PC-3 (cell line): ENCODE measurements at regions not wholly inside any gene's neighbourhood (a gene's known extent, or its start where the extent isn't known, plus 50 kb on each side); places are given as distances from the start of the nearest gene placed in this dataset.
A peak's percentile ranks its signal among the peaks of the same experiment; 100 is the strongest.

Source experiments
- ATAC-seq: fragments of 200-7000 bp; cut with Tn5 transposase; 2 replicates; pipeline ENCODE4 v1.9.1; 2020; ENCODE audit warnings: mild to moderate bottlenecking, moderate library complexity
- BruUV-seq: library from RNA; stranded (reverse); fragments of 400-500 nt; replicated peaks from 2 replicates; lab custom pipeline; 2021; lab: Mats Ljungman, UMichigan
- CTCF ChIA-PET: fragments of 300-600 bp; sonication (Branson Sonifier 250); formaldehyde crosslinking; loops from one replicate; lab custom pipeline; 2022; ENCODE audit warnings: antibody characterized with exemption; lab: Charles Lee
- POLR2A ChIA-PET: fragments of 300-600 bp; sonication (Branson Sonifier 250); formaldehyde crosslinking; loops from one replicate; lab custom pipeline; 2022; ENCODE audit warnings: antibody characterized with exemption; ENCODE audit not compliant: unreplicated experiment; lab: Charles Lee
- DNase-seq: peaks from one replicate; pipeline ENCODE4 v3.0.0-alpha.2; 2015
- H2AFZ ChIP-seq: fragments of 300-600 bp; sonication (generic); 2 replicates; pipeline ENCODE4 v1.6.0; 2016; ENCODE audit warnings: antibody characterized with exemption, low read length
- H3F3A ChIP-seq: fragments of 300-600 bp; sonication (generic); one replicate; pipeline ENCODE4 v1.6.0; 2017; ENCODE audit warnings: antibody characterized with exemption, low read length, control low read depth, mild to moderate bottlenecking; ENCODE audit not compliant: unreplicated experiment
- H3K27ac ChIP-seq: fragments of 300-600 bp; sonication (generic); 2 replicates; pipeline ENCODE4 v1.5.1; 2016; ENCODE audit warnings: mild to moderate bottlenecking, low read length
- H3K27me3 ChIP-seq: fragments of 300-600 bp; sonication (generic); 2 replicates; pipeline ENCODE4 v1.6.1; 2016; ENCODE audit warnings: low read length, mixed read lengths
- H3K36me3 ChIP-seq: fragments of 300-600 bp; sonication (generic); 2 replicates; pipeline ENCODE4 v1.6.1; 2016; ENCODE audit warnings: low read depth, mixed run types, low read length, mixed read lengths
- H3K4me1 ChIP-seq: fragments of 300-600 bp; sonication (generic); 2 replicates; pipeline ENCODE4 v1.5.1; 2016; ENCODE audit warnings: low read length; ENCODE audit not compliant: insufficient read depth
- H3K4me2 ChIP-seq: fragments of 300-600 bp; sonication (generic); 2 replicates; pipeline ENCODE4 v1.6.0; 2016; ENCODE audit warnings: low read length
- H3K4me3 ChIP-seq: fragments of 300-600 bp; sonication (generic); 2 replicates; pipeline ENCODE4 v1.5.1; 2016; ENCODE audit warnings: mild to moderate bottlenecking, low read length, mixed read lengths
- H3K79me2 ChIP-seq: fragments of 300-600 bp; sonication (generic); 2 replicates; pipeline ENCODE4 v1.6.1; 2017; ENCODE audit warnings: low read length, mixed read lengths
- H3K9ac ChIP-seq: fragments of 300-600 bp; sonication (generic); 2 replicates; pipeline ENCODE4 v1.6.0; 2016; ENCODE audit warnings: mild to moderate bottlenecking, low read length
- H3K9me2 ChIP-seq: fragments of 300-600 bp; sonication (generic); replicated peaks from 2 replicates; pipeline ENCODE4 v1.6.1; 2016; ENCODE audit warnings: mixed run types, low read length, mixed read lengths
- H3K9me3 ChIP-seq: fragments of 300-600 bp; sonication (generic); 2 replicates; pipeline ENCODE4 v1.6.1; 2016; ENCODE audit warnings: low read length, mixed read lengths
- H4K20me1 ChIP-seq: fragments of 300-600 bp; sonication (generic); 2 replicates; pipeline ENCODE4 v1.6.1; 2016; ENCODE audit warnings: low read length, mixed read lengths
- EZH2 ChIP-seq: fragments of 300-600 bp; sonication (generic); IDR thresholded peaks from one replicate; pipeline ENCODE4 v1.6.1; 2017; ENCODE audit warnings: antibody characterized with exemption, mild to moderate bottlenecking, low read length; ENCODE audit not compliant: unreplicated experiment
- EZH2phosphoT487 ChIP-seq: fragments of 300-600 bp; sonication (generic); IDR thresholded peaks from 2 replicates; pipeline ENCODE4 v1.6.1; 2018; ENCODE audit warnings: mild to moderate bottlenecking, antibody characterized with exemption, low read length, borderline replicate concordance
- intact Hi-C: fragments of 100-400 bp; cut with micrococcal nuclease; formaldehyde crosslinking; loops from 2 replicates; pipeline ENCODE4 v1.9.0; 2023
- TF ChIP-seq, protein P1 (sequence below): fragments of 300-600 bp; sonication (generic); conservative IDR thresholded peaks from 2 replicates; pipeline ENCODE4 v1.5.1; 2017; ENCODE audit warnings: antibody characterized with exemption, low read depth, mild to moderate bottlenecking, low read length

DNA sequence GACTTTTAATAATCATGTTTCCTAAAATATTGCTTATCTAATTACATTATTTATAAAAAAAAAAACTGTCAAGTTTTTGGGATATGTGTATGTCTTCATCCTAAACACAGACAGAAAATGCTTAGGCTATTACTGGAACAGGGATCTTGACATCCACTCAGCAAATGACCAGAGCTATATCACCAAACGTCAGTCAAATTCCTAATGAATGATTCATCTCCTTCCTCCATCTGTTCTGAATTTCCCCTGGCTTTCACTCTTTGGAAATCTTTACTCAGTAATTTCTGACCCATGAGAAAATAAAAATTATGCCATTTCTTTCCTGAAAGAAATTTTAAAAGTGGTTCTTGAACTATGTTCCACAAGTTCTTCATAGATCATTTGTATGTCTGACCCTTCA, 552.4 kb upstream of the KCND2 start:
- Histone ChIP-seq H3K9me3 (no peaks in the 10 kb centered on the region), H2AFZ (no peak overlapping the region), H3K9ac (peak overlapping the region; percentile 15; the same call in 1 of the 2 replicates), H4K20me1 (no peaks in the 10 kb centered on the region), H3K4me2 (peak overlapping the region; percentile 38; the same call in 1 of the 2 replicates), H3K4me3 (no peak overlapping the region), H3F3A (no peaks in the 10 kb centered on the region), H3K27ac (peak overlapping the region; percentile 33; the same call in 1 of the 2 replicates), H3K36me3 (no peaks in the 10 kb centered on the region), H3K79me2 (no peaks in the 10 kb centered on the region), H3K4me1 (peaks cover 15% of the 10 kb centered on the region; the same call in 1 of the 2 replicates), H3K27me3 (no peaks in the 10 kb centered on the region), H3K9me2 (no peaks in the 10 kb centered on the region)
- intact Hi-C loops = no loop called here
- ATAC-seq (peak; percentile 92), DNase-seq (peak; percentile 71)
- ChIA-PET CTCF (no interaction called here), POLR2A (no interaction called here)
- no TSS peak for BruUV-seq
- TF ChIP-seq, protein P1, sequence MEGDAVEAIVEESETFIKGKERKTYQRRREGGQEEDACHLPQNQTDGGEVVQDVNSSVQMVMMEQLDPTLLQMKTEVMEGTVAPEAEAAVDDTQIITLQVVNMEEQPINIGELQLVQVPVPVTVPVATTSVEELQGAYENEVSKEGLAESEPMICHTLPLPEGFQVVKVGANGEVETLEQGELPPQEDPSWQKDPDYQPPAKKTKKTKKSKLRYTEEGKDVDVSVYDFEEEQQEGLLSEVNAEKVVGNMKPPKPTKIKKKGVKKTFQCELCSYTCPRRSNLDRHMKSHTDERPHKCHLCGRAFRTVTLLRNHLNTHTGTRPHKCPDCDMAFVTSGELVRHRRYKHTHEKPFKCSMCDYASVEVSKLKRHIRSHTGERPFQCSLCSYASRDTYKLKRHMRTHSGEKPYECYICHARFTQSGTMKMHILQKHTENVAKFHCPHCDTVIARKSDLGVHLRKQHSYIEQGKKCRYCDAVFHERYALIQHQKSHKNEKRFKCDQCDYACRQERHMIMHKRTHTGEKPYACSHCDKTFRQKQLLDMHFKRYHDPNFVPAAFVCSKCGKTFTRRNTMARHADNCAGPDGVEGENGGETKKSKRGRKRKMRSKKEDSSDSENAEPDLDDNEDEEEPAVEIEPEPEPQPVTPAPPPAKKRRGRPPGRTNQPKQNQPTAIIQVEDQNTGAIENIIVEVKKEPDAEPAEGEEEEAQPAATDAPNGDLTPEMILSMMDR = no peak
- TF ChIP-seq EZH2phosphoT487 = no peak
- no peak for TF ChIP-seq EZH2

DNA sequence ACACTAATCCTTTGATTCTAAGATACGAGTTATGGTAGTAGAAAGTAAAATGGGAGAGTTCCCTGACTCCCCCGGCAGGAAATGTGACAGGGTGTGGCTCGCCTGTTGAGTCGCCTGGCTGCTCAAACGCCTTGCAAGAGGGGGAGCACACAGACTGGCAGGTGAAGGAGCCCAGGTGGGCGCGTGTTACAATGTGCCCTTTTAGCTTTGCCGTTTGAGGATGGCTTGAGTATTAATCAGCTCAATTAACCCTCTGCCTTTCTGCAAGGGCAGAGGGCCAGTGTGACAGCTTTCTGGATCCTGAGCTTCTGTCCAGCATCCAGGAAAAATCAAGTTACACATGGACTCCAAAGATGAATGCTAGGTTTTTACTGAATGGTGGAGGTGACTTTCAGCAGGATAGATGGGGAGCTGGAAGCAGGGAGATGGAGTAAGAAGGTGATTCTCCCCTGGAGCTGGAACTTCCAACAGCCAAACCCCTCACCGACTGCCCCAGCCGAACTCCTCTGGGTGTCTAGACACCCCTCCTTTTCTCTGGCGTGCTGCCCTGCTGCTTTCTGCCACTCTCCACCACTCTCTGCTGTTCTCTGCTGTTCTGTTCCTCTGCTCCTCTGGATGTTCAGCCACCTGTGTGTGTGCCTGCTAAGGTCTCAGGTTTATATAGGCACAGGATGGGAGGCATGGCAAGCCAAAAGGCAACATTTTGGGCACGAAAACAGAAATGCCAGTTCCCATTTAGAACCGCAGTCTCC, 548.8 kb upstream of the KCND2 start:
- H3K9me2 ChIP-seq = no peaks in the 10 kb centered on the region
- no peak for TF ChIP-seq EZH2
- TF ChIP-seq EZH2phosphoT487 = no peak
- TF ChIP-seq, protein P1 = no peak
- H3K4me3 ChIP-seq = no peak overlapping the region
- H3K79me2 ChIP-seq = no peaks in the 10 kb centered on the region
- H3K4me2 ChIP-seq = no peak overlapping the region
- H3K4me1 ChIP-seq = peaks cover 12% of the 10 kb centered on the region; the same call in 1 of the 2 replicates
- POLR2A ChIA-PET = no interaction called here
- H2AFZ ChIP-seq = no peak overlapping the region
- H3F3A ChIP-seq = no peaks in the 10 kb centered on the region
- no peak overlapping the region for H3K27ac ChIP-seq
- H4K20me1 ChIP-seq = no peaks in the 10 kb centered on the region
- DNase-seq (no peak), ATAC-seq (no peak)
- no peaks in the 10 kb centered on the region for H3K27me3 ChIP-seq
- CTCF ChIA-PET = no interaction called here
- intact Hi-C loops = no loop called here
- H3K9me3 ChIP-seq = no peaks in the 10 kb centered on the region
- no peak overlapping the region for H3K9ac ChIP-seq
- no TSS peak for BruUV-seq
- H3K36me3 ChIP-seq = no peaks in the 10 kb centered on the region

DNA sequence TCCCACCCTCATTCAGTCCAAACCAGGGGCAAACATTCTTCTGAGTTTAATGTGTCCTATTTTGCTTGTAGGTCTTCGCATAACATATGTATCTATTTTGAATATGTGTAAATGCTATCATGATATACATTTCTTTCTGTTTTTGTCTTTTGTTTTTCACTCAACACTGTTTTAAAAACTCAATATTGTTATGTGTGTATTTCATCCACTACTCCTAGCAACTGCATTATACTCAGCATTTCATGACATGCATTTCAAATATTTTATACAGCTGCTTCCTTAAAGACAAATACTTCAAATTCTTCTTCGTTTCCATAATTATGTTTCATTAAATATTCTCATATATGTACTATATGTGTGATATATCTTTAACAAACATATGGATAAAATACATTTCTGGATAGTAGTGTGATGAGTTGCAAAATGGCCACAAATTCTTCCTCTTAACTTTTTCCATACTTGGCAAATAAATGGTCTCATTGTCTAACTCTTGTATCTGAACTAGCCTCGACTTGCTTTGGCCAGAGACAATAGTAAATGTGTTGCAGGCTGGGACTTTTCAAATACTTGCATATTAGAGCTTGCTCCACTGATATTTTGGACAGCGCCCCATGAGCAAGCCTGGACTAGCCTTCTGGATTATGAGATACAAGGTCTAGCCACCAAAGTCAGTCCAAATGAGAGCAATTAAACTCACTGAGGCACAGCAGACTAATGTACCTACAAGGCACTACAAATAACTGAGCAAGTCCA, 539.7 kb upstream of the KCND2 start:
- no peaks in the 10 kb centered on the region for H3K36me3 ChIP-seq
- ChIA-PET POLR2A (no interaction called here), CTCF (no interaction called here)
- H3K79me2 ChIP-seq = no peaks in the 10 kb centered on the region
- no peak overlapping the region for H3K9ac ChIP-seq
- no peaks in the 10 kb centered on the region for H3K9me3 ChIP-seq
- H3F3A ChIP-seq = no peaks in the 10 kb centered on the region
- H3K4me2 ChIP-seq = no peak overlapping the region
- DNase-seq = no peak
- intact Hi-C loops = no loop called here
- no peak for ATAC-seq
- TF ChIP-seq, protein P1 = no peak
- TF ChIP-seq EZH2 (no peak), EZH2phosphoT487 (no peak)
- H2AFZ ChIP-seq = no peak overlapping the region
- no peaks in the 10 kb centered on the region for H3K9me2 ChIP-seq
- H3K27me3 ChIP-seq = no peaks in the 10 kb centered on the region
- no peaks in the 10 kb centered on the region for H3K4me1 ChIP-seq
- H3K4me3 ChIP-seq = no peak overlapping the region
- H3K27ac ChIP-seq = no peak overlapping the region
- BruUV-seq = no TSS peak
- no peaks in the 10 kb centered on the region for H4K20me1 ChIP-seq
